HG03095 (cell line): ENCODE measurements at regions not wholly inside any gene's neighbourhood (a gene's known extent, or its start where the extent isn't known, plus 50 kb on each side); places are given as distances from the start of the nearest gene placed in this dataset.

Experiments used
- ATAC-seq: cut with Tn5 transposase; IDR thresholded peaks from one replicate; pipeline ENCODE4 v1.9.1; 2021; ENCODE audit warnings: moderate library complexity; ENCODE audit not compliant: unreplicated experiment

- ATAC-seq = no peak
Measured at GRCh38 chr3:162274070-162274469, 777.5 kb downstream of the OTOL1 start.

GRCh38 chr3:162278834-162279233, 782.2 kb downstream of the OTOL1 start:
- no peak for ATAC-seq

- ATAC-seq = no peak
Measured at GRCh38 chr3:162285259-162285658, 788.7 kb downstream of the OTOL1 start.

- ATAC-seq = no peak
Measured at GRCh38 chr3:162287600-162287999, 791.0 kb downstream of the OTOL1 start.

GRCh38 chr3:162292409-162292808, 795.8 kb downstream of the OTOL1 start:
- no peak for ATAC-seq

- ATAC-seq = no peak
Measured at GRCh38 chr3:162295323-162295983, 798.8 kb downstream of the OTOL1 start.

GRCh38 chr3:162302983-162303624, 806.5 kb downstream of the OTOL1 start:
- ATAC-seq = no peak

- no peak for ATAC-seq
Measured at GRCh38 chr3:162317046-162317445, 820.4 kb downstream of the OTOL1 start.

- ATAC-seq = no peak
Measured at GRCh38 chr3:162328649-162329048, 832.0 kb downstream of the OTOL1 start.

- no peak for ATAC-seq
Measured at GRCh38 chr3:162329514-162329913, 832.9 kb downstream of the OTOL1 start.

- ATAC-seq = no peak
Measured at GRCh38 chr3:162332344-162332743, 835.7 kb downstream of the OTOL1 start.

- ATAC-seq = no peak
Measured at GRCh38 chr3:162334537-162334936, 837.9 kb downstream of the OTOL1 start.

- ATAC-seq = no peak
Measured at GRCh38 chr3:162337630-162338029, 841.0 kb downstream of the OTOL1 start.

GRCh38 chr3:162338514-162338913, 841.9 kb downstream of the OTOL1 start:
- ATAC-seq = no peak

- no peak for ATAC-seq
Measured at GRCh38 chr3:162348912-162349311, 852.3 kb downstream of the OTOL1 start.

GRCh38 chr3:162353414-162353813, 856.8 kb downstream of the OTOL1 start:
- no peak for ATAC-seq

GRCh38 chr3:162354356-162354755, 857.7 kb downstream of the OTOL1 start:
- no peak for ATAC-seq

- ATAC-seq = no peak
Measured at GRCh38 chr3:162365066-162365719, 868.6 kb downstream of the OTOL1 start.

- ATAC-seq = no peak
Measured at GRCh38 chr3:162366166-162366766, 869.7 kb downstream of the OTOL1 start.

- ATAC-seq = no peak
Measured at GRCh38 chr3:162367429-162368260, 871.0 kb downstream of the OTOL1 start.

- ATAC-seq = no peak
Measured at GRCh38 chr3:162368417-162368816, 871.8 kb downstream of the OTOL1 start.
